ENCODE measurements at regions not wholly inside any gene's neighbourhood (a gene's known extent, or its start where the extent isn't known, plus 50 kb on each side); places are given as distances from the start of the nearest gene placed in this dataset.

- DNase-seq, result no peak
Observed at GRCh38 chr1:181392613-181393220, 90.6 kb upstream of the CACNA1E start.

- no peak for DNase-seq
Observed at GRCh38 chr1:181394766-181395165, 88.6 kb upstream of the CACNA1E start.

DNA sequence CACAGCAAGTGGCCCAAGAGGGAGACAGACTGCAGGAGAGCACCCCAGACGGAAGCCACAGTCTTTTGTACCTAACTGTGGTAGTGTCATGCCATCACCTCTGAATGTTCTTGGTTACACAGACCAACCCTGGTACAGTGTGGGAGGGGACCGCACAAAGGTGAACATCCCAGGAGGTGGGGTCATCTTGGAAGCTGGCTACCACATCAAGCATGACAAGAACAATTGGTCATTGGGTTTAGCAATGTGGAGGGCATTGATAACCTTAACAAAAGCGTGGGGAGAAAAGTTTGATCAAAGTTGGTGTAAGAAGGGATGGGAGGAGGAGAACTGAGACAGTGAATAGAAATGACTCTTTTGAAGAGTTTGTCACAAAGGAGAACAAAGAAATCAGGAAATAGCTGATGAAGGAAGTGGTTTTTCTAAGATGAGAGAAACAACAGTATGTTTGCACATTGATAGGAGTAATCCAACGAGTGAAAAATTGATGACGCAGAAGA lies 87.1 kb upstream of the CACNA1E start:
- DNase-seq, result peak; percentile 60

DNA sequence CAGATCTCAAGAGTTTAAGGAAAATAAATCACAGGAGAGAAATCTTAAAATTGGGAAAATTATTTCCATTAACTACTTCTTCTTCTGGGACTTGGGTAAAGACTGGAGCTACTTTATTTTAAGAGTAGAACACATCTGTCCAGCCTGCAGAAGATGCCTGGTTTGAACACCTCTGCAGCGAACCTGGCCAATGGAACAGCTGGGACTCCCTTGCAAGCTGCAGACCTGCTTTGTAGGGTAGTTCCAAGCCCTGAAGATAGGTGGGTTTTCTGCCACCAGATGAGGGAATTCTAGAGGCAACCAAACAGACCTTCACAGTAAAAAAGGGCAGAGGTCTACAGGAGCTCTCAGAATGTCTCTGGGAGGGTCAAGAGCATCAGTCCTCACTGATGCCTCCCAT lies 86.5 kb upstream of the CACNA1E start:
- no peak for DNase-seq

- no peak for DNase-seq
Observed at GRCh38 chr1:181397845-181398244, 85.5 kb upstream of the CACNA1E start.

DNA sequence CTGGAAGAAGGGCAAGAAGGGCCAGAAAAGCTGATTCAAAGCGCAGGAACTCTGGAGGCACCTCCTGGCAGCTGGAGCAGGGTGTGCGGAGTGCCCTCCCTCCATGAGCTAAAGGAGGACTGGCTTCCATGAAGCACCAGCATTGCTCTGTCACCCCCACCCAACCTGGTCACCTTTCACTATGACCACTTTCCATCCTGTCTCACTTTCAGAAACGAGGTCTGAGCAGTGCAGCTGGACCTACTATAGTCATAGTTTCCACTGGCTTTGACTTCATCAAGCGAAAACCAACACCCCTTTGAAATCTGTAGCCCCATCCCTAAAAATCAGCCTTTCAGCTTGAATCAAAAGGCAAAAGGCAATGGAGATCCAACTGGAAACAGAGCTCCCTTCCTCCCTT lies 84.8 kb upstream of the CACNA1E start:
- no peak for DNase-seq

GRCh38 chr1:181405584-181405983 lies 77.7 kb upstream of the CACNA1E start:
- no peak for DNase-seq

GRCh38 chr1:181406989-181407388 lies 76.3 kb upstream of the CACNA1E start:
- no peak for DNase-seq

DNA sequence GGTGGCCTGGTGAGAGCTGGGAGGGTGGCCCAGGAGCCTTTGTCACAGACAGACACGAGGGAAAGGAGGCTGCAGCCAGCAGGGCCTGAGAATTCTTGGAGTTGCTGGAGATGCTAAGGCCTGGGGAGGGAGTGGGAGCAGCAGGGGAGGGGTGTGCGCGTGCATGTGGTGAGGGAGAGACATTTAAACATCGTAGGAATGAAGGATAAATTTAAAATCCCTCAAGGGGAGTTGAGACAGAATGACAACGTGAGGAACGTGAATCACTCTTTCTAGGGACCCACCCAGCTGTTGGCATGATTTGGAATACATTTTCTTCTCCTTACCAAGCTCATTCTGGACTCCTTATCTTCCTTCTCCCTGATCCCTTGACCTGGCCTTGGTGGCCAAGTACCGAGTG lies 73.3 kb upstream of the CACNA1E start:
- DNase-seq, result no peak

DNA sequence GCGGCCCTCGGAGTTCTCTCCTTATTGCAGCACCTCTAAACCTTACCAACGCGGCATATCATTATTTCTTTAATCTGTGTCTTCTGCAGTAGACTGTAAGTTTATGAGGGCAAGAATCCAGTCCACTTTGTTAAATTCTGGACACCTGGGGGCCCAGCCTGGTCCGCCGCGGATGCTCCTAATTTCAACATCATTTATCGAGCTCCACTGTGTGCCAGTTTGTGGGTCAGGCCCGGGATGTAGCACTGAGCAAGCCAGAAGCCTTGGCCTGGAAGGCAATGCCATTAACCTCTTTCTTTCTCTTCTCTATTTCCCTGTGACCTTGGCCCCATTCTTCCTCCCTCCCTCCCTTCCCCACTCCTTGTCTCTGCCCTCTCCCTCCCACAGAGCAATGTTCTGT lies 70.6 kb upstream of the CACNA1E start:
- no peak for DNase-seq

- no peak for DNase-seq
Observed at GRCh38 chr1:181413195-181413815, 70.0 kb upstream of the CACNA1E start.

- no peak for DNase-seq
Observed at GRCh38 chr1:181413836-181414235, 69.5 kb upstream of the CACNA1E start.

- no peak for DNase-seq
Observed at GRCh38 chr1:181416268-181416860, 67.0 kb upstream of the CACNA1E start.

DNA sequence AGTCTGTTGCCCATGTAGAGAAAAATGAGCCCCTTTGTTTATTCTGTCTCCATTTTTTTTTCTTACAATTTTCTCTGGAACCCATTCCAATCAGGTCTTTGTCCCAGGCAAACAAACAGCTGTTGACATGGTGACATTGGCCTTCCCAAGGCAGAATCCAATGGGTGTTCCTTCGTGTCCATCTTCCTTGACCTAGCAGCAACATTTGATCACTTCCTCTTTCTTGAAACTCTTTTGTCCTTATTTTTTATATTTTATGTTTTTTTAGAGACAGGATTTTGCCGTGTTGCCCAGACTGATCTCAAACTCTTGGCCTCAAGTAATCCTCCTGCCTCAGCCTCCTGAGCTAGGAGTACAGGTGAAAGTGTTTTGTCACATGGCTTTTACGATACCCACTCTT lies 65.4 kb upstream of the CACNA1E start:
- DNase-seq, result no peak

GRCh38 chr1:181423301-181423918 lies 59.9 kb upstream of the CACNA1E start:
- peak; percentile 50 for DNase-seq

GRCh38 chr1:181424786-181425403 lies 58.4 kb upstream of the CACNA1E start:
- DNase-seq, result peak; percentile 82

- DNase-seq, result no peak
Observed at GRCh38 chr1:181425566-181425965, 57.8 kb upstream of the CACNA1E start.

DNA sequence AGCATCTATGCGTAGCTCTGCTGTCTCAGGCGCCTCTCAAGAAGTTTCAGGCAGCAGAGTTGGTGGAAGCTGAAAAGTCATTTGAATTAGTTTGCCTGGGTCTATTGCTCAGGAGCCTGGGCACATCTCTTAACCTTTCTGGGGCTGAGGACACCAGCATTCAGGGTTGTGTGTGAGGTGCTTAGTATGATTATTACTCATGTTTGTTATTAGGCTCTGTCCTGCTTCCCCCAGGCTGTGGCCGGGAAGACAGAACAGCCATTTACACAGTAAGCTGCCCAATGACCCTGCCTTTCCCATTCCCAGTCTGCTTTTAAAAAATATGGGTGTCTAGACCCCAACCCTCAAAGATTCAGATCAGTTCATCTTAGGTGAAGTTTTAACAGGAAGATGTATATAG lies 53.9 kb upstream of the CACNA1E start:
- no peak for DNase-seq

GRCh38 chr1:181430015-181430885 lies 53.1 kb upstream of the CACNA1E start:
- no peak for DNase-seq
